Osteocyte (in vitro differentiated cells): ENCODE measurements at regions not wholly inside any gene's neighbourhood (a gene's known extent, or its start where the extent isn't known, plus 50 kb on each side); places are given as distances from the start of the nearest gene placed in this dataset.

Experiments used
- DNase-seq: peaks from one replicate; pipeline ENCODE4 v3.0.0; 2021; ENCODE audit warnings: mixed read lengths; ENCODE audit not compliant: unreplicated experiment; ENCODE audit errors: extremely low spot score
- H3K27ac Mint-ChIP-seq: one replicate; pipeline ENCODE4 v1.8.0; 2021; ENCODE audit warnings: mild to moderate bottlenecking, mixed read lengths; ENCODE audit not compliant: unreplicated experiment
- H3K27me3 Mint-ChIP-seq: one replicate; pipeline ENCODE4 v1.8.0; 2021; ENCODE audit warnings: mixed read lengths; ENCODE audit not compliant: unreplicated experiment
- H3K36me3 Mint-ChIP-seq: one replicate; pipeline ENCODE4 v1.8.0; 2021; ENCODE audit warnings: mixed read lengths; ENCODE audit not compliant: unreplicated experiment
- H3K4me1 Mint-ChIP-seq: one replicate; pipeline ENCODE4 v1.8.0; 2021; ENCODE audit warnings: mixed read lengths; ENCODE audit not compliant: unreplicated experiment
- H3K4me3 Mint-ChIP-seq: one replicate; pipeline ENCODE4 v1.8.0; 2021; ENCODE audit warnings: mild to moderate bottlenecking, moderate library complexity, mixed read lengths; ENCODE audit not compliant: unreplicated experiment
- H3K9me3 Mint-ChIP-seq: one replicate; pipeline ENCODE4 v1.8.0; 2021; ENCODE audit warnings: mixed read lengths; ENCODE audit not compliant: unreplicated experiment
- TF ChIP-seq, protein P1 (sequence below): fragments of 200-600 bp; sonication (generic); IDR thresholded peaks from 2 replicates; pipeline ENCODE4 v1.5.0; 2021; ENCODE audit warnings: antibody characterized with exemption, mild to moderate bottlenecking, moderate library complexity

DNA sequence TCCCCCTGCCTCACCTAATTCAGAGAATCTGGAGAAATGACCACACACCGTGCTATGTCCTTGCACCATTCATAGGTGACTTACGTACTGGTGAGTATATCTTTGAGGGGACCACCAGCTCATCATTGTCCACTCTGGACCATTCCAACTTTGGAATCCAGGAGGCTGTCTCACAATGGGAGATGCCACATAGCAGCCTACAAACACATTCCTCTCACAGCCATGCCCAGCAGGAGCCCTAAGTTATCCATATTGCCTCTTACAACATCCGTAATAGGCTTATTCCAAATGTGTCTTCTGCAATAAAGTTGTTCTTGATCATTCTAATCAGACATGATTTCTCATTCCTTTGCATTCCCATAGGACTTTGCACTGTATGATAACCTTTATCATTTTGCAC lies 436.7 kb downstream of the EFNB2 start:
- Mint-ChIP-seq H3K4me1 (peaks cover 55% of the 10 kb centered on the region), H3K27me3 (no peaks in the 10 kb centered on the region), H3K27ac (no peak overlapping the region), H3K4me3 (no peak overlapping the region), H3K36me3 (no peaks in the 10 kb centered on the region), H3K9me3 (no peaks in the 10 kb centered on the region)
- TF ChIP-seq, protein P1, sequence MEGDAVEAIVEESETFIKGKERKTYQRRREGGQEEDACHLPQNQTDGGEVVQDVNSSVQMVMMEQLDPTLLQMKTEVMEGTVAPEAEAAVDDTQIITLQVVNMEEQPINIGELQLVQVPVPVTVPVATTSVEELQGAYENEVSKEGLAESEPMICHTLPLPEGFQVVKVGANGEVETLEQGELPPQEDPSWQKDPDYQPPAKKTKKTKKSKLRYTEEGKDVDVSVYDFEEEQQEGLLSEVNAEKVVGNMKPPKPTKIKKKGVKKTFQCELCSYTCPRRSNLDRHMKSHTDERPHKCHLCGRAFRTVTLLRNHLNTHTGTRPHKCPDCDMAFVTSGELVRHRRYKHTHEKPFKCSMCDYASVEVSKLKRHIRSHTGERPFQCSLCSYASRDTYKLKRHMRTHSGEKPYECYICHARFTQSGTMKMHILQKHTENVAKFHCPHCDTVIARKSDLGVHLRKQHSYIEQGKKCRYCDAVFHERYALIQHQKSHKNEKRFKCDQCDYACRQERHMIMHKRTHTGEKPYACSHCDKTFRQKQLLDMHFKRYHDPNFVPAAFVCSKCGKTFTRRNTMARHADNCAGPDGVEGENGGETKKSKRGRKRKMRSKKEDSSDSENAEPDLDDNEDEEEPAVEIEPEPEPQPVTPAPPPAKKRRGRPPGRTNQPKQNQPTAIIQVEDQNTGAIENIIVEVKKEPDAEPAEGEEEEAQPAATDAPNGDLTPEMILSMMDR = no peak
- DNase-seq = no peak

DNA sequence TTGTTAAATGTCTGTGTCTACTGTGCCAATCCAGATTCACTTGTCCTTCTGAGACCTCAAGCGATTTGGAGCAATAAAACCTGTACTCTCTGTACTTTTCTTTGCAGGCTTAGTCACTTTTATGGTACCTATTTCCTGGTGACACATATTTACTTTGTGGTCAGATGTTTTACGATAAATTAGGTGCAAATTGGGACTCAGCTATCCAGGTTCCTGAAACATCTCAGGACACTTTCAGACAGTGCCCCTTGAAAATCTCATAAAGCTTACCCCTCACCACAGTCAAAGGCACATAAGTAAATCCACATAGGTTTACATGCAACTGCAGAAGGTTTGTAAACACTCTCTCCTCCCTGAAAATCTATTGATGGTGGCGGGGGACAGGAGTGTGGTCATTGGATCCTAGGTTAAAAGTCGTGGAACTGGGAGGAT lies 438.8 kb downstream of the EFNB2 start:
- TF ChIP-seq, protein P1 = no peak
- Mint-ChIP-seq H3K4me1 (peaks cover 36% of the 10 kb centered on the region), H3K4me3 (no peak overlapping the region), H3K36me3 (no peaks in the 10 kb centered on the region), H3K9me3 (no peaks in the 10 kb centered on the region), H3K27me3 (no peaks in the 10 kb centered on the region), H3K27ac (no peak overlapping the region)
- no peak for DNase-seq

DNA sequence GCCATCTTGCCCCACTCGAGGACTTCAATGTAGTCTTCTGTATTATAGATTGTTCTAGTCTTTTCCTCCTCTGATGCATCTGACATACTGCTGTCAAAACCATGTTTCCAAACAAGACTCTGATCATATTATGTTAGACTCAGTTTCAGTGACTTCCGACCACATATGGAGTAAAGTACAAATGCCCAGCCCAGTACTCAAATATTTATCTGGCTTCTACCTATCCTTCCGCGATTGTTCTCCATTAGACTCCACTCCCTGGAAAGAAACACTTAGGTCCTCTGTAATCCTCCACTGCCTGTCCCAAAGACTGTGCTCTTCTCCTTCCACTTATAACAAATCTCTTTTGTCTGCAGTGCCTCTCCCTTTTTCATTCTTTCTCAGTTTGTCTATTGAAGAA lies 439.5 kb downstream of the EFNB2 start:
- Mint-ChIP-seq H3K36me3 (no peaks in the 10 kb centered on the region), H3K9me3 (no peaks in the 10 kb centered on the region), H3K27me3 (no peaks in the 10 kb centered on the region), H3K27ac (no peak overlapping the region), H3K4me3 (no peak overlapping the region), H3K4me1 (peaks cover 29% of the 10 kb centered on the region)
- DNase-seq = no peak
- TF ChIP-seq, protein P1 = no peak

DNA sequence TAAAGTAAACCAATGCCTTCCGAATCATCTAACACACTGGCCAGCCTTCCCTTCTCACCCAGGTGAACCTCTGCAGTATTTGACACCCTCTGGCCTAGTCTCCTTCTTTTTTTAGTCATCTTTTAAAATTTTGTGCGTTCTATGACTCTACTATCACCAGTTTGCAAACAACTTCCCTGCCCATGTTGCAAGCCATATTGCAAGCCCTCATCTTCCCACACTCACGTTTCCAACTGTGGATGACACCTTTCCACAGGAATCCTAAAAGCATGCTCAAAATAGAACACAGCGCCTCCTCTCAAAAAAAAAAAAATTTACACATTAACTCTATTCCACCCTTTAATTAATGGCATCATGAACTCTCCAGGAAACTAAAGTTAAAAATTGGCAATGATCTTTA lies 440.1 kb downstream of the EFNB2 start:
- Mint-ChIP-seq H3K4me1 (peaks cover 24% of the 10 kb centered on the region), H3K36me3 (no peaks in the 10 kb centered on the region), H3K4me3 (no peak overlapping the region), H3K27me3 (no peaks in the 10 kb centered on the region), H3K27ac (no peak overlapping the region), H3K9me3 (no peaks in the 10 kb centered on the region)
- TF ChIP-seq, protein P1 = no peak
- no peak for DNase-seq

GRCh38 chr13:106090001-106090400 lies 445.5 kb downstream of the EFNB2 start:
- TF ChIP-seq, protein P1 = no peak
- no peaks in the 10 kb centered on the region for H3K9me3 Mint-ChIP-seq
- no peak overlapping the region for H3K4me3 Mint-ChIP-seq
- H3K27me3 Mint-ChIP-seq = no peaks in the 10 kb centered on the region
- DNase-seq = no peak
- H3K4me1 Mint-ChIP-seq = peaks cover 5% of the 10 kb centered on the region
- H3K36me3 Mint-ChIP-seq = no peaks in the 10 kb centered on the region
- H3K27ac Mint-ChIP-seq = no peak overlapping the region
